A673 (cell line): ENCODE measurements at regions not wholly inside any gene's neighbourhood (a gene's known extent, or its start where the extent isn't known, plus 50 kb on each side); places are given as distances from the start of the nearest gene placed in this dataset.

Experiments used
- BruUV-seq: library from RNA; stranded (reverse); fragments of 400-500 nt; replicated peaks from 2 replicates; lab custom pipeline; 2021; lab: Mats Ljungman, UMichigan
- CTCF ChIA-PET: fragments of 300-600 bp; sonication (Branson Sonifier 250); formaldehyde crosslinking; loops from one replicate; lab custom pipeline; 2022; ENCODE audit warnings: antibody characterized with exemption; lab: Charles Lee
- POLR2A ChIA-PET: fragments of 300-600 bp; sonication (Branson Sonifier 250); formaldehyde crosslinking; loops from one replicate; lab custom pipeline; 2022; ENCODE audit warnings: antibody characterized with exemption; ENCODE audit not compliant: low non-redundant PET; lab: Charles Lee
- DNase-seq: peaks from one replicate; pipeline ENCODE4 v3.0.0-alpha.2; 2015; ENCODE audit warnings: low spot score
- H3K27ac ChIP-seq: fragments of 200-600 bp; sonication (generic); 2 replicates; pipeline ENCODE4 v1.5.1; 2016; ENCODE audit warnings: mixed run types, low read depth, mild to moderate bottlenecking, mixed read lengths, antibody characterized with exemption, low read length; ENCODE audit not compliant: poor library complexity, severe bottlenecking
- H3K27me3 ChIP-seq: fragments of 200-600 bp; sonication (generic); replicated peaks from 2 replicates; pipeline ENCODE4 v1.6.1; 2017; ENCODE audit warnings: mixed run types, low read depth, mild to moderate bottlenecking, mixed read lengths, antibody characterized with exemption, low read length; ENCODE audit not compliant: insufficient read depth, poor library complexity
- H3K36me3 ChIP-seq: fragments of 200-600 bp; sonication (generic); 2 replicates; pipeline ENCODE4 v1.6.1; 2016; ENCODE audit warnings: mixed run types, mild to moderate bottlenecking, mixed read lengths, antibody characterized with exemption, low read length; ENCODE audit not compliant: insufficient read depth, poor library complexity, severe bottlenecking
- H3K4me1 ChIP-seq: fragments of 200-600 bp; sonication (generic); 2 replicates; pipeline ENCODE4 v1.6.1; 2017; ENCODE audit warnings: mixed run types, mild to moderate bottlenecking, mixed read lengths, antibody characterized with exemption, low read length; ENCODE audit not compliant: insufficient read depth, poor library complexity, severe bottlenecking
- H3K4me3 ChIP-seq: fragments of 200-600 bp; sonication (generic); 2 replicates; pipeline ENCODE4 v1.5.1; 2016; ENCODE audit warnings: low read depth, mixed run types, mild to moderate bottlenecking, mixed read lengths, low read length; ENCODE audit not compliant: poor library complexity, severe bottlenecking
- H3K9me3 ChIP-seq: fragments of 200-600 bp; sonication (generic); 2 replicates; pipeline ENCODE4 v1.6.1; 2016; ENCODE audit warnings: mixed run types, low read depth, mild to moderate bottlenecking, mixed read lengths, antibody characterized with exemption, low read length; ENCODE audit not compliant: poor library complexity, severe bottlenecking
- CTCF ChIP-seq: fragments of 300-800, 200-600 bp; sonication (generic); conservative IDR thresholded peaks from 2 replicates; pipeline ENCODE4 v1.5.1; 2017; ENCODE audit warnings: low read depth, mild to moderate bottlenecking, antibody characterized with exemption, low read length, moderate library complexity, mixed read lengths
- EZH2 ChIP-seq: fragments of 200-600 bp; sonication (generic); IDR thresholded peaks from 2 replicates; pipeline ENCODE4 v1.6.1; 2017; ENCODE audit warnings: borderline replicate concordance, low read depth, mild to moderate bottlenecking, mixed read lengths, antibody characterized with exemption, low read length; ENCODE audit not compliant: poor library complexity, severe bottlenecking
- intact Hi-C: fragments of 100-400 bp; cut with micrococcal nuclease; formaldehyde crosslinking; loops from one replicate; pipeline ENCODE4 v1.10.0; 2022; ENCODE audit not compliant: unreplicated experiment

GRCh38 chr22:48424661-48425060 is 1403.0 kb downstream of the BRD1 start:
- H3K4me1 ChIP-seq = no peaks in the 10 kb centered on the region
- POLR2A ChIA-PET = no interaction called here
- intact Hi-C loops = no loop called here
- CTCF ChIA-PET = no interaction called here
- TF ChIP-seq EZH2 (no peak), CTCF (no peak)
- H3K9me3 ChIP-seq = no peaks in the 10 kb centered on the region
- H3K4me3 ChIP-seq = no peak overlapping the region
- no peak for DNase-seq
- no TSS peak for BruUV-seq
- no peaks in the 10 kb centered on the region for H3K36me3 ChIP-seq
- no peak overlapping the region for H3K27ac ChIP-seq
- H3K27me3 ChIP-seq = no peaks in the 10 kb centered on the region

GRCh38 chr22:48424201-48424627 is 1403.5 kb downstream of the BRD1 start:
- TF ChIP-seq EZH2 (no peak), CTCF (no peak)
- H3K36me3 ChIP-seq = no peaks in the 10 kb centered on the region
- no peak for DNase-seq
- BruUV-seq = no TSS peak
- no peak overlapping the region for H3K4me3 ChIP-seq
- H3K27ac ChIP-seq = no peak overlapping the region
- H3K4me1 ChIP-seq = no peaks in the 10 kb centered on the region
- ChIA-PET CTCF (no interaction called here), POLR2A (no interaction called here)
- intact Hi-C loops = no loop called here
- no peaks in the 10 kb centered on the region for H3K9me3 ChIP-seq
- H3K27me3 ChIP-seq = no peaks in the 10 kb centered on the region

- Histone ChIP-seq H3K9me3 (no peaks in the 10 kb centered on the region), H3K4me1 (no peaks in the 10 kb centered on the region), H3K27ac (no peak overlapping the region), H3K4me3 (no peak overlapping the region), H3K27me3 (no peaks in the 10 kb centered on the region), H3K36me3 (no peaks in the 10 kb centered on the region)
- TF ChIP-seq CTCF = no peak
- BruUV-seq = no TSS peak
- CTCF ChIA-PET = no interaction called here
- POLR2A ChIA-PET = no interaction called here
- peak; percentile 17 for DNase-seq
- intact Hi-C loops = no loop called here
Observed at GRCh38 chr22:48423481-48423911, 1404.2 kb downstream of the BRD1 start.
